HG03469 (cell line): ENCODE measurements at regions not wholly inside any gene's neighbourhood (a gene's known extent, or its start where the extent isn't known, plus 50 kb on each side); places are given as distances from the start of the nearest gene placed in this dataset.
"Not testable (repeated sequence)": the region's sequence is repeated elsewhere in the genome, so short reads cannot be mapped to it uniquely, and the experiment has no call there.

Experiments used
- ATAC-seq: cut with Tn5 transposase; IDR thresholded peaks from one replicate; pipeline ENCODE4 v1.9.1; 2021; ENCODE audit warnings: mild to moderate bottlenecking, moderate library complexity, moderate number of reproducible peaks; ENCODE audit not compliant: unreplicated experiment

DNA sequence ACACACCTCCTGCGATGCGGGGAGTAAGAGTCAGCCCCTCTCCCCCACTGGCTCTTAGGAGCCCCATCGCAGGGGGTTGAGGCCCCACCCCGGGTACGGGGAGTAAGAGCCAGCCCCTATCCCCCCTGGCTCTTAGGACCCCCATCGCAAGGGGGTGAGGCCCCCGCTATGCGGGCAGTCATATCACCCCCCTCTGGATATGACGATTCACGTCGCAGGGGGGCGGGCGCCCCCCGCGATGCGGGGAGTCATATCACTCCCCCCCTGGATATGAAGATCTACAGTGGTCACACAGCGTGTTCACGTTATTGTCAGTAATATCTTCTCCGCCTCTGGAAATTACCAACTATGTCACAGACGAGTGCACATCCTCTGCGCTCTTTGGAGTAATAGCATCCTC is 61.1 kb downstream of the DEFB131A start:
- ATAC-seq = not testable (repeated sequence)

DNA sequence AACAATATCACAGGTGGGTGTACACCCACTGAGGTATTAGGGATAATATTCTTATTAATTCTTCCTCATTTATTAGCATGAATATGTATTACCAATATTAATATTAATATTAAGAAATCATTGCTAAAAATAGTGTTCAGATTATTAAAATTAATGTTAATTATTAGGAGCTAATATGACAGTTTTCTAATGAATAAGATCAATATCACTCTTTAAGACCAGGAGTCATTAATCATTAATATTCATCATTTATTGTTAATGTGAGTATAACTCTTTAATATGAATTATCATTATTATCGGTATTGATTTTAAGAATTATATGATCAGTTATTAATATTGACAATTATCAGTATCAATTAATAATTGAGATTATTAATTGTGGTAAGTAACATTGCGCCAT is 62.5 kb downstream of the DEFB131A start:
- not testable (repeated sequence) for ATAC-seq

DNA sequence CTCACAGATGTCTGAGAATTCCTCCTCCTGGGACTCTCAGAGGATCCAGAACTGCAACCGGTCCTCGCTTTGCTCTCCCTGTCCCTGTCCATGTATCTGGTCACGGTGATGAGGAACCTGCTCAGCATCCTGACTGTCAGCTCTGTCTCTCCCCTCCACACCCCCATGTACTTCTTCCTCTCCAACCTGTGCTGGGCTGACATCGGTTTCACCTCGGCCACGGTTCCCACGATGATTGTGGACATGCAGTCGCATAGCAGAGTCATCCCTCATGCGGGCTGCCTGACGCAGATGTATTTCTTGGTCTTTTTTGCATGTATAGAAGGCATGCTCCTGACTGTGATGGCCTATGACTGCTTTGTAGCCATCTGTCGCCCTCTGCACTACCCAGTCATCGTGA is 68.7 kb downstream of the DEFB131A start:
- not testable (repeated sequence) for ATAC-seq

DNA sequence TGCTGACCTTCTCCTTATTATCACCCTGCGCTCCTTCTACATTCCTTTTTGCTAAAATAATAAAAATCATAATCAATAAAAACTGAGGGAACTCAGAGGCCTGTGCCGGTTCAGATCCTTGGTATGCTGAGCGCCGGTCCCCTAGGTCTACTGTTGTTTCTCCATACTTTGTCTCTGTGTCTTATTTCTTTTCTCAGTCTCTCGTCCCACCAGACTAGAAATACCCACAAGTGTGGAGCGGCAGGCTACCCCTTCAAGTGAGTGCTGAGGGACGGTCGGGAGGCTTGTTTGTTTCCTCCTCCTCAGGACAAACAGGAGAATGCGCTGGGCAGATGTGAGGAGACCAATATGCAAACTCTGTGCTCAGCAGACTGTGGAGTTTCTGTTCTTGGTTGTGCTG is 75.4 kb downstream of the DEFB131A start:
- not testable (repeated sequence) for ATAC-seq

DNA sequence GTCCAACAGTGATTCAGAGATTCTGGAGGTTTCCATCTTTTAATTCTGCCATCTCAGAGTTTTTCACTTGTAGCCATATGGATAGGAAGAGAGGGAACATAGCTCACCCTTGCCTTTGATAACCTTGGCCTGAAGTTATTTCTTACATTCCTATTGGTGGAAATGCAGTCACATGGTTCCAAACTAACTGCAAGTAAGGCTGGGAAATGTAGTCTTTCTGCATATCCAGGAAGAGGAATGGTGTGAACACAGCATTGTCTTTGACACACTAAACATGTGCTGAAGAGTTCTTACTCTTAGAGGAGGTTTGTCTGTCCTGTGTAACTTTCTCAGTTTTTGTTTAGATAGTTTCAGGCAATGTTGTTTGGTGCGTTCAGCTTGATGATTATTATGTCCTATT is 78.7 kb downstream of the DEFB131A start:
- not testable (repeated sequence) for ATAC-seq

DNA sequence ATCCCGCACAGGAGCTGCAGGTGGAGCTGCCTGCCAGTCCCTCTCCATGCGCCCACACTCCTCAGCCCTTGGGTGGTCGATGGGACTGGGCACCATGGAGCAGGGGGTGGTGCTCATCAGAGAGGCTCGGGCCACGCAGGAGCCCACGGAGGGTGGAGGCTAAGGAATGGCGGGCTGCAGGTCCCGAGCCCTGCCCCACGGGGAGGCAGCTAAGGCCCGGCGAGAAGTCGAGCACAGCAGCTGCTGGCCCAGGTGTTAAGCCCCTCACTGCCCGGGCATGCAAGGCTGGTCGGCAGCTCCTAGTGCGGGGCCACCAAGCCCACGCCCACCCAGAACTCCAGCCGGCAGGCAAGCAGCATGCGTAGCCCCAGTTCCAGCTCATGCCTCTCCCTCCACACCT is 80.2 kb downstream of the DEFB131A start:
- ATAC-seq = not testable (repeated sequence)

DNA sequence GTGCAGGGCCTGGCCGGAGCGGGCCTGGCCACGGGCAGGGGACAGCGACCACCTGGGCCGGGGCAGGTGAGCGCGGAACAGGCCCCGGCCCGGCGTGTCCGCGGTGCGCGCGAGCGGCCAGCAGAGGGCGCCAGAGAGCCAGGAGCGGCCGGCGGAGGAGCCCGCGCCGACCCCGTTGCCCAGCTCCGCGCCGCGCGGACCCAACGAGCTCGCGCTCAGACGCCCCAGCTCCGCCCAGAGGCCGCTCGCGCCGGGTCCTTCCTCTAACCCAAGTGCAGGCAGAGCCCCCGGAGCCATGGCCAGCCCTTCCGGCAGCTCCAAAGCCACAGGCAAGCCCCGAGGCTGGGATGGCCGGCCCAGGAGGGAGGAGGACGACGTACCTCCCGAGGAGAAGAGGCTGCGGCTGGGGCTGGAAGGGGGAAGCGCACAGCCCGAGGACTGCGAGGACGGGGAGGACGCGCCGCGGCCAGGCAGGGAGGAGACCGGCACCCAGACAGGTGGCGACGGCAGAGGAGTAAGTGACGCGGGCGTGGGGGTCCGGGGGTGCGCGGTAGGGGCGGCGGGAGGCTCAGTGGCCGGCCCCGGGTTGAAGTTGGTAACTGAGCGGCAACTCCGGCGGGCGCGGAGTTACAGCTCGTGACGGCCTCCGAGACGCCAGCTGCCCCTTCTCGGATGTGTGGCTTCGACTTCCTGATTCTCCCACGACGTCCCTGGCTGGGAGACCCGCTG is 88.1 kb downstream of the DEFB131A start:
- not testable (repeated sequence) for ATAC-seq

DNA sequence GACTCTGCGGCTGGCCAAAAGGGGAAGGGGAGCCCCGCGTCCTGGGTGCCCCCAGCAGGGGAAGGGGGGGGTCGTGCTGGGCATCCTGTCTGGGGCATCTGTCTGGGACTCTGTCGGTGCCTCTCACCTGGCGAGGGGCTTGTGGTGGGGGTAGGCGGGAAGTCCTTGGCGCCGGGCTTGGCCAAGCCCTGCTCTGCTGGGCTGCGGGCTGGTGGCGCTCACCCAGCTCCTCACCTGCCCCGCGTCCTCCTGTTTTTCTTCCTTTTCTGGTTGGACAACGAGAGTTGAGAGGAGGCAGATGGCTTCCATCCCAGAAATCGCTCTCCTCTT is 88.6 kb downstream of the DEFB131A start:
- not testable (repeated sequence) for ATAC-seq

DNA sequence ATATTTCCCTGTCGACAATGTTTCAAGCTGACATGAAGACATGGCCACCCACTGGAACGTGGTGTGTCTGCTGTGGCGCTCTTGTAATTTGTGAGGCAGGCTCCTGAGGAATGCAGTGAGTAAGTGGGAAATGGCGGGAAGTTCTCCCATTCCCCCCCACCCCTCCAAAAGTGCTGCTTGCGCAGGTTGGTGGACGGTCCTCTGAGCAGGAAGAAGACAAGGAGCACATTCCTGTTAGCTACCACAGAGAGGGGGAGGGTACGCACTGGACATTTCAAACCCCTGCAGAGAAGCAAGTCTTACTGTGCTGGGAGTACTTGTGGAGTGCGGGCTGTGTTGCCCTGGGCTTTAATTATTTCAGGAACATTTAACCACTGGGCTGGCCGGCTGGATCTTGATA is 92.9 kb downstream of the DEFB131A start:
- not testable (repeated sequence) for ATAC-seq

DNA sequence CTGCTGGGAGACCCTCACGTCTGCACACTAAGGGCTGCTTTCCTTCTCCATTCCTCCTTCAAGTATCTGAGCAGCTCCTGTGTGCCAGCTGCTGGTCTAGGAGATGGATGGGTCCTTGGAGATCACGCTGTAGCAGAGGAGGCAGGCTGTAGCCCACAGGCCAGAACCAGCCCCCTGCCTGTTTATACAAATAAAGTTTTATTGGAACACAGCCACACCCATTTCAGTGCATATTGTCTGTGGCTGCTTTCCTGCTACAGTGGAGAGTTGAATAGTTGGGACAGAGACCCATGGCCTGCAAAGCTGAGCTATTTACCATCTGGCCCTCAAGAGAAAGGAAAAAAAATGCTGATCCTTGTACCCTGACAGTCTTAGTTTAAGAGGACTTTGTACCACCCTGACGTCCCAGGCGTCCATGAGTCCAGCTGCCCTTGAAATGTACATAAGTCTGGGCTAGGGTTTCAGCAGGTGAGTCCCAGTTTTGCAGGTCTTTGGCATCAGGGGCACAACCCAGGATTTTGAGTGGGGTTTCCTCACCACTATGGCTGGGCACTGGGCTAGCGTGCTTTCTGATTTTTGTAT is 95.8 kb downstream of the DEFB131A start:
- not testable (repeated sequence) for ATAC-seq

DNA sequence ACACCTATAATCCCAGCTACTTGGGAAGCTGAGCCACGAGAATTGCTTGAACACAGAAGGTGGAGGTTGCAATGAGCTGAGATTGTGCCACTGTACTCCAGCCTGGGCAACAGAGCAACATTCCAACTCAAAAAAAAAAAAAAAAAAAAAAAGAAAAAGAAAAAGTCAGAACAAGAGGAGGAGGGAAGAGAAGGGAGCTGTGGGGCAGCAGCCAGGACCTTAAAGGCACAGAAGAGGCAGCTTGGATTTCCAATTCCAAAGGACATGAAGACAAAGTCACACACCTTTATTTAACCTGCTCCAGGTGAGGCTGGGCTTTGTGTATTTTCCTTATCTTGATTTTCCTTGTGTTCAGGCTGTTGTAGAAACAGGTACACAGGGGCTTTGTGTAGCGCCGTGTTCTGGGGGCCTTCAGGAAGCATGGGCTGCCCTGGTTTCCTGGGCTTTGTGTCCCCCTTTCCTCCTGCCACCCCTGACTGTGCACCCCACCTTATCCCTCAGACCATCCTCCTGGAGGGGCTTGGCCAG is 97.2 kb downstream of the DEFB131A start:
- ATAC-seq = not testable (repeated sequence)

DNA sequence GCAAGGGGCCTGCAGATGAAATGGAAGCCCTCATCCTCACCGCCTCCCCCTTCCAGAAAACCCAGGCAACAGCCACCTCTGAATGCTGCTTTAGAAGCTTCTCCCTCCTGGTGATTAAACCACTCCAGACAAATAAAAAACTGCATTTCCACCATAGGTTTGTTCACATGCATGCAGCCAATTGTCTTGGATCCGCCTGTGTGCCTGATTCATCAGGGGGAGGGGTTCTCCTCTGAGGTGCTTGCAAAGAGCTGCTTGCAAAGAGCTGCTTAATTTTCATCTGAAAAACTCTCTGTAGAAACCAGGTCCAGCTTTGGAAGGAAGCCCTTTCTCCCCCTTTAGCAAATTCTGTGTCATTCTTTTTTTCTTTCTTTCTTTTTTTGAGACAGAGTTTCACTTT is 100.6 kb downstream of the DEFB131A start:
- ATAC-seq = not testable (repeated sequence)

DNA sequence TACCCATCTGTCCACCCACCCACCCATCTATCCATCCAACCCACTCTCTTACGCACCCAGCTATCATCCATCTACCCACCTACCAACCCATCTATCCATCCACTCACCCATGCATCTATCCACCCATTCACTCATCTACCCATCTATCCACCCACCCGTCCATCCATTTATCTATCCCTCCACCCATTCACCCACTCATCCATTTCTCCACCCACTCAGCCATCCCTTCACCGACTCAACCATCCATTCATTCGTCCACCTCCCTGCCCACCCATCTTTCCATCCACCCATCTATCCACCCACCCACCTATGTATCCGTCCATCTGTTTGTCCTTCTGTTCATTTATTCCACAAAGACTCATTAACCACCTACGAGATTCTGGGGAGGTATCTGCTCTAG is 103.3 kb downstream of the DEFB131A start:
- ATAC-seq = not testable (repeated sequence)

DNA sequence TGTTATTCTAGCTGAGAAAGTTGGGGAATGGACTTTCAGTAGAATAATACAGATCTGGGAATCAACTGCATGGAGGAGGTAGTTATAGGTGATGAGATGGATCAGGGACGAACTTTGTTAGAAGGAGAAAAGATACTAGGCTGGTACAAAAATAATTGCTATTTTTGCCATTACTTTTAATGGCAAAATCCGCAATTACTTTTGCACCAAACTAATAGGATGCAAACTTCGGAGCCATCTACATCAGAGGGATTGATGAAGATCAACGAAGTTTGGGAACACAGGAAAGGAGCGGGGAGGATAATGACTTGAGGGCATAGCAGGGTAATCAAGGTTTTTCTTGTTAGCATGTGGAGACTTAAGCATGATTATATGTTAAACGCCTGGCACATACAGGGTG is 111.9 kb downstream of the DEFB131A start:
- ATAC-seq = not testable (repeated sequence)

DNA sequence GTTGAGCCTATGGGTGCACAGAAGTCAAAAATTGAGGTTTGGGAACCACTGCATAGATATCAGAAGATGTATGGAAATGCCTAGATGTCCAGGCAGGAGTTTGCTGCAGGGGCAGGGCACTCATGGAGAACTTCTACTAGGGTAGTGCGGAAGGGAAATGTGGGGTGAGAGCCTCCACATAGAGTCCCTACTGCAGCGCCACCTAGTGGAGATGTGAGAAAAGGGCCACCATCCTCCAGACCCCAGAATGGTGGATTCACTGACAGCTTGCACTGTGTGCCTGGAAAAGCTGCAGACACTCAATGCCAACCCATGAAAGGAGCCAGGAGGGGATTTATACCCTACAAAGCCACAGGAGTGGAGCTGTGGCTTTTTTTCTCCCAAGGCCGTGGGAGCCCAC is 133.7 kb downstream of the DEFB131A start:
- ATAC-seq = not testable (repeated sequence)

DNA sequence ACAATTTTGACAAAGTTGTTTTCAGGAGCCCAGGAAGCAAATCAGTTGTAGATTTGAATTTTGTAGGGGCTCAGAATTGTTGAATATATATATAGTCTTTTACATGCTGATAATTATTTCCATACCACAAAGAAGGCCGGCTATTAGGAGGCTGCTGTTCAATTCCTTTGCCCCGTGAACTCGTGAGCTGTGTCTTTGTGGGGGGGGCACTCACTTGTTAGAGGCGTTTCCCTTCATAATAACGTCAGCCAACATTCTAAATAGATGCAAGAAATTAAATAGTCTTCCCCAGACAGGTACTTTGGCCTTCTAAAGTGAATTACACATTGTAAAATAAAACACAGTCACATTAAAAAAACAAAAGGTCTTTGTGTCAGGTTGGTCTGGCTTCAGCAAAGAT is 138.7 kb downstream of the DEFB131A start:
- ATAC-seq = not testable (repeated sequence)

DNA sequence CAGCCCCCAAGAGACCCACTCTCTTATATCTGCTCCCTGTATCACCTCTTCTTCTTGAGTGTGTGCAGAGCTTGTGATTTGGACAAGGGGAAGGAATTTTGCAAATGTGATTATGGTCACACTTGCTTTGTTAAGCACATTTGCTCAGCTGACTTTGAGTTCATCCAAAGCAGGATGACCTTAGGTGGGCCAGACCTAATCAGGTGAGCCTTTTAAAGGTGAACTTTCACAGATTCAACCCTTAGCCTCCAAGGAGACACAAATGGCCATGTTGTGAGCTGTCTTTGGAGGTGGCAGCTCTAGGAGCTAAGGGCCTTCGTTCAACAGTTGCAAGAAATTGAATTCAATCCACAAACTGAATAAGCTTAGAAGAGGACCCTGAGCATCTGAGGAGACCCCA is 147.8 kb downstream of the DEFB131A start:
- no peak for ATAC-seq

DNA sequence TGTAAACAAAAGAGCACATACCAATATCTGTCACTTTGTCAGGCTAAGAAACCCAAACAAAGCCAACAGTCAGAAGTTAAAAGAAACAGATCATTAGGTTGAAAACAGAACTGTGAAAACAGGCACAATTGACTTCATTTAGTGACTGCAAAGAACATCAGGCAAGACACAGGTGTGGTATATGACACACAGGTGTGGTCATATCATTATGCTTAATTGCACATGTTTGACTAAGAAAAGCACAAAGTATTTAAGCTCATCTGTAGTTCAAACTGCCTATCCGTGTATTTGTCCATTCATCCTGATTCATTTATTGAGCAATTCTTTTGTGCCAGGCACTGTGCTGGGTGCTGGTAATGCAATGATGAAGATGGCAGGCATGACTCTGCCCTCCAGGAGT is 150.7 kb downstream of the DEFB131A start:
- no peak for ATAC-seq

DNA sequence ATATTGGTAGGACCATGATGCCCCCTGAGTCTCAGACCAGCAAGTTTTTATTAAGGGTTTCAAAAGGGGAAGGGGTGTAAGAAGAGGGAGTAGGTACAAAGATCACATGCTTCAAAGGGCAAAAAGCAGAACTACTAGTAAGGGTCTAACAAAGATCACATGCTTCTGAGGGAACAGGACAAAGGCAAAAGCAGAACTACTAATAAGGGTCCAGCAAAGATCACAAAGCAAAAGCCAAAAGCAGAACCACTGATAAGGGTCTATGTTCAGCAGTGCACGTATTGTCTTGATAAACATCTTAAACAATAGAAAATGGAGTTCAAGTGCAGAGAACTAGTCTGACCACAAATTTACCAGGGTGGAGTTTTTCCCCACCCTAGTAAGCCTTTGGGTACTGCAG is 151.3 kb downstream of the DEFB131A start:
- ATAC-seq = not testable (repeated sequence)

DNA sequence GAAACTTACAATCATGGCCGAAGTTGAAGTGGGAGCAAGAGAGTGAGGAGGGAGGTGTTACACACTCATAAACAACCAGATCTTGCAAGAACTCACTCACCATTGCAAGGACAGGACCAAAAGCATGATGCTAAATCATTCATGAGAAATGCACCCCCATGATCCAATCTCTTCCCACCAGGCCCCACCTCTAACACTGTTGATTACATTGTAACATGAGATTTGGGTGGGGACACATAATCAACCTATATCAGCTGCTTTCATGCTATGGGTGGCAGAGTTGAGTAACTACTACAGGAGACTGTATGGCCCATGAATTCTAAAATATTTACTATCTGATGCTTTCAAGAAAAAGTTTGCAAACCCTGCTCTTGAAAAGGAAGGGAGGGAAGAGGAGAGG is 155.1 kb downstream of the DEFB131A start:
- no peak for ATAC-seq

DNA sequence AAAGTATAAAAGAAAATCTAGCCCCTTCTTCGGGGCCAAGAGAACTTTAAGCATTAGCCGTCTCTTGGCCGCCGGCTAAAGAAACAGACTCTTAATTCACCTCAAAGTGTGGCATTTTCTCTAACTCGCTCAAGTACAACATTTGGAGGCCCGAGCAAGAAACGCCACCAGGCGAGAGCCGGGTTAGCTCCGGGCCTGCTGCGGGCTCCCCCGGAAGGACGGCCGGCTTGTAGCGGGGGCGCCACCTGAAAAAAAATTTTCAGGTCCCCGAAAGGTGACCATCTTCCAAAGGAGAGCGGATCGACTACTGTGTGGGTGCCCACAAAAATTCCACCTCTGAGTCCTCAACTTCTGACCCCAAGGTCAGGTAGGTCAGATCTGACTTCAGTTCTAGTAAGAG is 156.0 kb downstream of the DEFB131A start:
- no peak for ATAC-seq

DNA sequence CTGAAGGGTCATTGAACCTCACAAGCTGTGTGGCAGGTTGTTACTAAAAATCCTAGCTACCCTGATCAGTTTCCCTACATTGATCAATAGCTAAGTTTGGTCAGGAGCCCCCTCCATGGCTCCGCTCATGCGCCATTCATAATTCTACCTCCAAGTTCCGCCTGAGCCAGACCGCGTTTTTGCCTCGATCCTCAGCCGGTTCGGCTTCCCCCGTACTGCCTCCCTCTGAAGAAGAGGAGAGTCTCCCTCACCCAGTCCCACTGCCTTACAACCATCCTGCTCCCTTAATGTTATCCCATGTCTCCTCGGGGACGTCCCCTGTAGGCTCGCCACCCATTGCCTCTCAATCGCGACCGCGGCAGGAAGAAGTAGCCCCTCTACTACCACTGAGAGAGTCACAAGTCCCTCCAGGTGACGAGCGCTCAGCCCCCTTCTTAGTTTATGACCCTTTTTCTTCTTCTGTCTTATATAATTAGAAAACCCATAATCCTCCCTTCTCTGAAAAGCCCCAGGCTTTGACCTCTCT is 158.2 kb downstream of the DEFB131A start:
- no peak for ATAC-seq
